HG02798 (cell line): ENCODE measurements at regions not wholly inside any gene's neighbourhood (a gene's known extent, or its start where the extent isn't known, plus 50 kb on each side); places are given as distances from the start of the nearest gene placed in this dataset.

Source experiments
- ATAC-seq: cut with Tn5 transposase; IDR thresholded peaks from one replicate; pipeline ENCODE4 v1.9.1; 2021; ENCODE audit warnings: mild to moderate bottlenecking; ENCODE audit not compliant: unreplicated experiment, poor library complexity

DNA sequence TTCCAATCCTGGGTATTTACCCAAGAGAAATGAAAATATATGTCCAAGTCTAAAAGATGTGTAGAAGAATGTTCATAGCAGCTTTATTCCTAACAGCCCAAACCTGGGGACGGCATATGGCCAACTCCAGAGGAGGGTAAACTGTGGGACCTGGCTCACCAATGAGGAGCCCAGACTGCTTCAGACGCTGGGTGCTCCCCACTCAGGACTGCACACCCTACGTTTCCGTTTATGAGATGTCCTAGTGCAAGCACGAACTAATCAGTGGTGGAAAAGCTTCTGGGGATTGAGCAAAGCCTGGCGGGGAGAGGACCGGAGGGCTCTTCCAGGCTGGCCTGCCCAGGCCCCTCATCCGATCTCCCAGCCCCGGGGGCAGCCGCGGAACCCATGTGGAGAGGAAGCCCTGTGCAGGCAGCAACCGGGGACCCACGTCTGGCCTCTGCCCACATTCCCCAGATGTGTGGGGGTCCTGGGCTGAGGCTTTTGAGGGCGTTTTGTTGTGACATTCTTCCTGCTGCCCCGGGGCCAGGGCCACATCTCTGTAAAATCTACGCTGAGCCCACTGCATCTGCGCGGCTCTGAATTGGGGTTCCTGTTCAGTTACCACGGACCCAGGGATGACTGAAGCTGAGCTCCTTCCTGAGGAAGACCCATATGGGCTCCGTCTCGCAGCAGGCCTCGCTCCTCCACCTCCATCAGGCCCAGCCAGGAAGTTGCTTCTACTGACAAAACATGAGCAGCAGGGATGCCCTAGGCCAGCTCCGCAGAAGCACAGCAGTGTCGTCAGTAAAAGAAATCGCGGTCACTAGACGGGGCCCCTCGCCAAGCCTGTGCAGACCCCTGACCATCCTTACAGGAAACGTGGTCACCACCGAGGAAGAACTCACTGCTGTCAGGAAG, 188.0 kb downstream of the DLL1 start:
- ATAC-seq = no peak

DNA sequence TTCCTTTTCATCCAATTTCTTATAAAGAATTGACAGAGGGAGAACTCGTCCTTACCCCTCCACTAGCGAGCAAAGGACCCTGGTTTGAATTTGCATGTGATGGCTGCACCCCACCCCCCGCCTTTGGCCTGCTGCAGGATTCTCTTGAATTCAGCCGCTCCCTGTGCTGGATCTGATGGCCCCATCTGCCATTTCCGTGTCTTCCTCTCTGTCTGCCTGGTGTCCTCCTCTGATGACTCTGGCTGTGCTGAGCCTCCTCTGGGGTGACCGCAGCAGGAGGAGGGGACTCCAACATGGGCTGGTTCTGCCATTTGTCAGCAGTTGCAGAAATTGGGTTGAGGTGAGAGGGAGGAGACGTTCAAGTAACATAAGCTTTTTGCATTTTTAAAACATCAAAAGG, 188.8 kb downstream of the DLL1 start:
- ATAC-seq = no peak

DNA sequence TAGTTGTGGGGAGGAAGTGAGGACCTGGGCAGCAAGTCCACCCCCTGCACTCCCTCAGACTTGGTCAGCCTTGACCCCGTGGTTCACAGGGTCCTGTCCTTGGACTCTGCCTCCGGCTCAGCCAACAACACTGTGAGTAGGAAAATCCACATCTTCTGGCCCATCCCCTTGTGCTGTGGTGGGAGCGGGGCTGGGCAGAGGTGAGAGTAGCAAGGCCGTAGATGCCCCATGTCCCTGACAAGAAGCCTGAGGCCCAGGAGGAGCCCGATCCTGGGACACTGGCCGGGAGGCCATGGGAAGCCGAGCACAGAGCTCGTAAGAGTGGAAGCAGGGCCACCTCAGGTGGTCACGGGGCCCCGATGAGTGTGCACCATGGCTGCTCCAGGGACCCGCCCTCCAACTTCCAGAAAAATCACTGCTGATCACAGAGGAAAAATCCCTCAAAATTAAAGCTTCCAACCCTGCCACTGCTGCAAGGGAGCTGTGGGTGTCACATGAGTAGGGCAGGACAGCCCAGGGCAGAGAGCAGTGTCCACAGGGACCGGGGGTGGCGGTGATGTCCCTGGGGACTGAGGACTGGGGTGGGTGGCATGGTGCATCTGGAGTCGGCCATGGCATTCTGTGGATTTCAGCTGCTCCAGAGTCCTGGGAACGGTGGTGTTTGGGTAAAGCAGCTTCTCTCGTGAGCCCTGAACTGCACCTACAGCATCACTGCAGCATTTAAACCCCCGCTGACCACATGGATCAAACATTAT, 189.4 kb downstream of the DLL1 start:
- no peak for ATAC-seq

DNA sequence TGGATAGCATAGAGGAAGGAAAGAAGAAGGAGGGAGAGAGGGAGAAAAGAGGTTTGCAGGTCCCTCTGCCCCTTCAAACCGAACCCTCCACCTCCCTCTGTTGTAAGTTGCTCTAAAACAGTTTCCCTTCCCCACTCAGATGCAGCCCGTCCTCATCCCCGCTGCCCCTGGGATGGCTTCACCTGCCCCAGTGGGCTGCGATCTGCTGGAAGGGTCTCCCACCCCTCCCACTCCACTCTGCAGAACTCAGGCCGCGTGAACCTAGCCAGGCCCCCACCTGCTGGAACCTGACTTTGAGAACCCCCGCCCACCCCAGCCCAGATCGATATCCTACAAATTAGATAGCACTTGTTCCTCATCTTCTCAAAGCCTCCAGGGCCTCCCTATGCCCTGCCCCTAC, 190.8 kb downstream of the DLL1 start:
- ATAC-seq = no peak

DNA sequence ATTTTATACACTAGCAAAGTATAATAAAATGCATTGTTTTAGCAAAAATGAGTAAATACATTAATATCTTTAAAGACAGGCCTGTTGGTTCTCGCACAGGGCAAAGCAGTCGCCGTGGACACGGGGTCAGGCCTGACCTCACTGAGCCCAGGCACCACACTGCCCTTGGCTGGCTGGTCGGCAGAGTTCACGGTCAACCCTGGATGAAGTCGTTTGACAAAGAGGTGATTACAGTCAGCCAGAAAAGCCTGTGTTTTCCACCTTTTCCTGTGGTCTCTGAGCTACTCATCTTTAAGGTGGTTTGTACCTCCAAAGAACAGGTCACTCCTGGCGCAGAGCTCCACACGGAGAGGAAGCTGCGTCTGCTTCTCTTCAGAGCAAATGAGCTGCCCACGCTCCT, 191.5 kb downstream of the DLL1 start:
- no peak for ATAC-seq

DNA sequence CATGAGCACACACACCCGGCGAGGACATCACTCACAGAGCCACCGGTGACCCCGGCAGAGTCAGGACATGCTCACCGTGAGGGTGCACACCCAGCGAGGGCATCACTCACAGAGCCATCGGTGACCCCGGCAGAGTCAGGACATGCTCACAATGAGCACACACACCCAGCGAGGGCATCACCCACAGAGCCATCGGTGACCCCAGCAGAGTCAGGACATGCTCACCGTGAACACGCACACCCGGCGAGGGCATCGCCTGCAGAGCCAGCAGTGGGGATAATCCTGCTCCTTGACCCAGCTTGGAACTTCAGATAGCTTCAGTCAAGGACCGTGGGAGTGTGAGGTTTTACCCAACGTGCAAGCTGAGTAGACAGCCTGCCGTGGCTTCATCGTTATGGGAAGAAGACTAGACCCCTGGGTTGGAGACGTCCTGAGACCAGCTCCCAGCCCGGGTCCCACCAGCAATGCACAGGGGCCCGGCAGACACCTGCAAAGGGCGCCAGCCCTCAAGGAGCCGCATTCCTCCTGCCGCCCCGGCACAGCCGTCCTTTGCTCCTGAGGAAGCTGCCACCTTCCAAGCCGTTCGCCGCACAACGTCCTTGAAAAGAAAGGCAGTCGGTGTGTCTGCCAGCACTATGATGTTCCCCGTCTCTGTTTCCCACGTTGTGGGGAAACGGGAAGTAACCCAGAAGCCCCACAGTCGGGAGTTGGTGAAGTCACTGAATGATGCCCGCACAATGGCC, 192.3 kb downstream of the DLL1 start:
- no peak for ATAC-seq

DNA sequence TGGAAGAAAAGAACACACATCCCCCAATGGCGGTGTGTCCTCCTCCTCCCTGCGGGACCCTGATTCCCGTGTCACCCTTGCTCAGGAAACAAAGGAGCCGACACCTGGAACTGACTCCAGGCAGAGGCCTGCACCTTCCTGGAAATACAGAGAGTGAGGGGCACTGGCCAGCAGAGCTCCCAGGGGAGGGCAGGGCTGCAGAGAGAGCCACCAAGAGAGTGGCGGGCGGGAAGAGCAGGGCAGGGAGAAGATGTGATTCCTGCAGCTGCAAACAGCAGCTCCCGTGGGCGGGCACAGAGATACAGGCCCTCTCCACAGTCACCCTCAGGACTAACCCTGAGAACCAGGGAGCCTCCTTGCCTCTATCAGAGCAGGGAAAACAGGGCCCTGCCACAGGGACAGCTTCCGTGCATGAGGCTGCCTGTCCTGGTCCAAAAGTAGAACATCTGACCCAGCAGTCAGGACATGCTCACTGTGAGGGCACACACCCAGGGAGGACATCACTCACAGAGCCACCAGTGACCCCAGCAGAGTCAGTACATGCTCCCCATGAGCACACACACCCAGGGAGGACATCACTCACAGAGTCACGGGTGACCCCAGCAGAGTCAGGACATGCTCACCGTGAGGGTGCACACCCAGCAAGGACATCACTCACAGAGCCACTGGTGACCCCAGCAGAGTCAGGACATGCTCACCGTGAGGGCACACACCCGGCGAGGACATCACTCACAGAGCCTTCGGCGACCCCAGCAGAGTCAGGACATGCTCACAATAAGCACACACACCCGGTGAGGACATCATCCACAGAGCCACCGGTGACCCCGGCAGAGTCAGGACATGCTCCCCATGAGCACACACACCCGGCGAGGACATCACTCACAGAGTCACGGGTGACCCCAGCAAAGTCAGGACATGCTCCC, 193.1 kb downstream of the DLL1 start:
- no peak for ATAC-seq

DNA sequence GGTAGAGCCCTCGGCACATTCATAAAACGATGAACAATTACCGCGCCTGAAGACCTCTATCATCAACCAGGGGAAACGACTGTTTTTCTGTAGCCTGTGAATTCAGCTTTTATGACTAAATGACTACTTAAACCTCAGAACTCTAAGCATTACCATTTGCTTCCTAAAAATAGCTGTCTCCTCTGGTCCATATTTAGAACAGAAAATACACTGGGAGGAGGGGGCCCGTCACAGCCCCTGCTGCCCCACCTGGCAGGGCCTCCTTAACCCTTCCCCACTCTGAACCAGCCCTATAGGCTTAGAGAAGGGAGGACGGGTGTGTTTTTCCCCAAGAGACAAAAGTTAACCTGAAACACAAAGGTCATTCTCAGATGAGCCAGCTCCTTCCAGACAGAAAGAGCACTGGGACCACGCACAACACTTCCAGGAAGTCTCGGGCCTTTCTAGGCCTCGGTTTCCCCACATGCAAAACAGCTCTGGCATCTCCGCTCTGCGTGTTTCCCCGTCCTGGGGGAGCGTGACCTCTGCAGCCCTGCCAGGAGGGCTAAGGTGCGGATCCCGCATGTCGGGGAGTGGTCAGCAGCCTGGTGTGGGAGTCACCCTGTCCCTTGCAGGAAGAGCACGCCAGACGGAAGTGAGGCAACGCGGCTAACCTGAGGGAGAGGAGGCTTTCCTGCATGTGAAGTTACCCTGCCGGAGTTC, 193.9 kb downstream of the DLL1 start:
- no peak for ATAC-seq

DNA sequence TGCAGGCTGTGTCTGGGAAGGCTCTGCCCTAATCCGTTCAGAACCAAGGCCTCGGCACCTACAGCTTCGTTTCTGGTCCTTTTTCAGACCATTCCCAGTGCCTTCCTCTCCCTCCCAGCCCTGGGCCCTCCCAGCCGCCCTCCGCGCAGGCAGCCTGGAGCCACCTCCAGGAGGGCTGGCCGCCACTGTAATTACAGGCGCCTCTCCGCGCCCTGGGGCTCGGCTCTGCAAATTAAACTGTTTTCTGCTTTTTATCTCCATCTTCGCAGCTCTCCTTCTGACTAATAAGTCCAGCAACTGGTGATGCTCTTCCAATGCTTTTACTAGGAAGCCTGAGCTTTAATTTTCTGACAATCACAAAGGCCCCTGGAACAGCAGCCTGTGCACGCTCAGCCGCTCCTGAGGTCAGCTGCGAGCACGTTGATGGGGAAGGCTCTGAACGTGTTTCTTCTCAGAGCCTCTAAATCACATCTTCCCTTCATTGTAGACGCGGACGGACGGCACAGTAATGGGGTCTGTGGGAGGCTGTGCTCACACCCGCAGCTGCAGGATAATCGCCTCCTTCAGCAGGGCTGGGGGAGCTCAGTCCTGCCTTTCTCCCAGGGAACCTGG, 194.6 kb downstream of the DLL1 start:
- no peak for ATAC-seq

DNA sequence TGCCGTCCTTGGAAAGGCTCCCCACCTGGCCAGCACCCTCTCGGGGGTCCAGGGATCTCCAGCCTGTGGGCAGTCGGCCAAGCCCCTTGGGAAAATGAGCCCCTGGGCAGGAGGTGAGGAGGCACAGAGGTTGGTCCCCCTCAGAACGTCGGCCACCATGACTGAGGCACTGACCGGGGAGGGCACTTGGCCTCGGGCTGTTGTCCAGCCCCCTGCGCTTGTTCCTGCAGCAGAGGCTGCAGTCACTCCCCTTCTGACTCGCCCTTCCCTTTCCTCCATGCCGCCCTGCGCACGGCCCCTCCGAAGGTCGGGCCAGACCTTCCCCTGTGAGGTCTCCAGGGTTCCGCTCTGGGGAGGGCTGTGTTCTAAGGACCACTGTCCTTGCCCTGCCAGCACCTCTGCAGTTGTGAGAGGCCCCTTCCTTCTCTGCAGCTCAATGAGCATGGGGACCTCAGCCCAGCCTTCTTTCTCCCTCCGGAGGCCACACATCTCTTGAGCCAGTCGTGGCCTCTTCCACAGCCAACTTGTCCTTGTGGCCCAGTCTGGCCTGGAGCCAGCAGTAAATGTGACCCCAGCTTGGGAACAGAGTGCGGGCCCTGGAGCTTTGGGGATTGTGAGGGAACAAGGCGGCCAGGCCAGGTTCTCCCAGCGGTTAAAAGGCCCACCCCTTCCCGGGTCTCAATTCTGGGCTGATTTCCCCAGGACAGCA, 195.5 kb downstream of the DLL1 start:
- ATAC-seq = no peak

DNA sequence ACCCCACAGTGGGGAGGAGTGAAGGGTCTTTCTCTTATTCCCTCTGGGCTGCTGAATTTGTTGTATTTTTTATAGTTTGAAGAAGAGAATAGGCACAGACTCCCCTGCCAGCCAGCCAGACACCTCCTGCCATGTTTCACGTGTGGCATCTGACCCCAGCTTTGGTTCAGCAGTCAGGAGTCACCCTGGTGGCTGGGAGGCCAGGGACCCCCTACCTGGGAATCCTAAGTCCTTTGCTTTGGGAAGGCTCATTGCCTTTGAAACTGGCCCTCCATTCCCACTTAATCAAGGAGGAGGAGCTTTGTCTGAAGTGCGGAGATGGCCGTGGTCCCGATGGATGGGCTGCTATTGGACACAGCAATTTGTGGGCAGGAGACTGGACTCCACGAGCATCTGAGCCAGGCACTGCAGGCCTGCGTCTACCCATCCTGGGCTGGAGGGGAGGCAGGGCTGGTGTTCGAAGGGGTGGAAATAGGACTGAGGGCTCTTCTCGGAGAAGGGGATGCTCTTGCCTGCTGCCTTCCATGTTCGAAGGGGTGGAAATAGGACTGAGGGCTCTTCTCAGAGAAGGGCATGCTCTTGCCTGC, 196.1 kb downstream of the DLL1 start:
- ATAC-seq = no peak

DNA sequence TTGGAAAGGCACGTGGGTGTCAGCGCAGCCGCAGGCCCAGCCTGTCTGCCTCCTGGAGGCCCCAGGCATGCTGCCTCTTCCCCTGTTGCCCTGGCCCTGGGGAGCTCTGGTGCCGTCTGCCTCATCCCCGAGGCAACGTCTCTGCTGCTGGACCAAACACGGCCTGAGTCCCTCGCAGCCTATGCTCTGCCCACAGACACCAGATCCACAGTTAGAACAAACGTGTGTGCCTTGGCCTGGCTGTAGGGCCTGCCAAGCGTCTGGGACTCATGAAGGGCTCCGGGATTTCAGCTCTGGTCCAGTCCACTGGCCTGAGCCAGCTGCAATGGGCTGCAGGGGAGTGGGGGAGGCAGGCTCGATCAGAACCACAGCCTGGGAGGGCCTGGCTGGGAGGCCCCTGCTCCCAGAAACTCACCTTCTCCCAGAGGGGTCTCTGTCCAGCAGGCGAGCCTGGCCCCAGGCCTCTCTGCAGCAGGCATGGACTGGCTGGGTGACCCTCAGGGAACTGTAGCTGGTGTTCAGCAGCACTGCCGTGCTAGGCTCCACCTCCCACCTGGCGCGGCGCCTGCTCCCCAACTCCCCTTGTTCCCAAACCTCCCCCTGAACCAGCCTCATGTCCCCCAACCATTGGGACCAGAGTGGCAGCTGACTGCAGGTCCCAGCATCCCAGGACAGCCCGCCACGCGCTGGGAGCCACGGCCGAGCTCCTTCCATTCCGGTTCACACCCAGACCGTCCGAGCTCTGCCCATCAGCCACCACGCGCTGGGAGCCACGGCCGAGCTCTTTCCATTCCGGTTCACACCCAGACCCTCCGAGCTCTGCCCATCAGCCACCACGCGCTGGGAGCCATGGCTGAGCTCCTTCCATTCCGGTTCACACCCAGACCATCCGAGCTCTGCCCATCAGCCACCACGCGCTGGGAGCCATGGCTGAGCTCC, 197.0 kb downstream of the DLL1 start:
- ATAC-seq = no peak

DNA sequence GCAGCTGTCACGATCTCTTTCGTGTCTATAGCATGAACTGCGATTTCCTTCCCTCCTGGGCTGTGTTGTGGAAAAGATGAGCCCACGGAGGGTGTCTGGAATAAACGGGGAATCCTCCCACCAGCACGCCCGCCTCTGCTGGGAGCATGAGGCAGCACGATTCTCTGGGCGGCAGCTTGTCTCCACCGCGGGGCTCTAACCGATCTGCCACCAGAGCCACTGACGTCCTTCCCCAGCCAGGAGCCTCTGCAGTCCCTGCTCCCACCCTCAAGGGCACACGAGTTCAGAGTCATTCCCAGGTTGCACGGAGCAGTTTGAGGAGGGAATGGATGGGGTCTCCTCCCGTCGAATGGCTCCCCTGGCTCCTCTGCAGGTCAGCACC, 197.6 kb downstream of the DLL1 start:
- ATAC-seq = no peak

DNA sequence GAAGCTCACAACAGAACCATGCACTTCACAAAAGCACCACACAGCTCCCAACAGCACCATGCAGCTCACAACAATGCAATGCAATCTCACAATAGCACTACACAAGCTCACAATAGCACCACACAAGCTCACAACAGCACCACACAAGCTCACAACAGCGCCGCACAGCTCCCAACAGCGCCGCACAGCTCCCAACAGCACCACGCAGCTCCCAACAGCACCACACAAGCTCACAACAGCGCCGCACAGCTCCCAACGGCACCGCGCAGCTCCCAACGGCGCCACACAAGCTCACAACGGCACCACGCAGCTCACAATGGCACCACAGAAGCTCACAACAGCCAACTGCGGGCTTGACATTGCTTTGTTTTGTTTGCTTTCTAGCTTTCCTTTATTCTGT, 198.1 kb downstream of the DLL1 start:
- no peak for ATAC-seq

DNA sequence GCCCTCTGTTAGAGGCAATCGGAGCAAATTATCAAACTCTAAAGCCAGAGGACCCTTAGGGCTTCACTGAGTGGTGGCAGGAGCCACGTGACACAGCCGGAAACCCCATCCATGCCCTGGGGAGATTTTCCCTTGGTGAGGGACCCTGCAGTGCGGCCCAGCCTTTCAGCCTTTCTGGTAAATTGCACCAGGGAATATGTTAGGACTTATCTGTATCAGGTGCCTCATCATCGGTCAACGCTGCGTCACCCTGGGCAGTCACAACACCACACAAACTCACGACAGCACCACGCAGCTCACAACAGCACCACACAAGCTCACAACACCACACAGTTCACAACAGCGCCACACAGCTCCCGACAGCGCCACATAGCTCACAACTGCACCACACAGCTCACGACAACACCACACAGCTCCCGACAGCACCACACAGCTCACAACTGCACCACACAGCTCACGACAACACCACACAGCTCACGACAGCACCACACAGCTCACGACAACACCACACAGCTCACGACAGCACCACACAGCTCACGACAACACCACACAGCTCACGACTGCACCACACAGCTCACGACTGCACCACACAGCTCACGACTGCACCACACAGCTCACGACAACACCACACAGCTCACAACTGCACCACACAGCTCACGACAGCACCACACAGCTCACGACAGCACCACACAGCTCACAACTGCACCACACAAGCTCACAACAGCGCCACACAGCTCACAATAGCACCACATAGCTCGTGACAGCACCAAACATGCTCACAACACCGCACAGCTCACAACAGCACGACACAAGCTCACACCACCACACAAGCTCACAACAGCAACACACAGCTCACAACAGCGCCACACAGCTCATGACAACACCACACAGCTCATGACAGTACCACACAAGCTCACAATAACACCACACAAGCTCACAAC, 199.0 kb downstream of the DLL1 start:
- ATAC-seq = no peak
